ENCODE measurements at regions not wholly inside any gene's neighbourhood (a gene's known extent, or its start where the extent isn't known, plus 50 kb on each side); places are given as distances from the start of the nearest gene placed in this dataset.

- BruUV-seq (replicated peaks): no TSS peak
- no peak for ATAC-seq
- no peak overlapping the region for H3K27ac ChIP-seq (ENCODE audit: low read length)
These were observed 116.6 kb downstream of the METRNL start for GRCh38 chr17:83196024-83196365.

GRCh38 chr17:83196366-83196765, 117.0 kb downstream of the METRNL start:
- POLR2A ChIA-PET (ENCODE audit: unreplicated experiment): no interaction called here
- intact Hi-C loops (cut with micrococcal nuclease): no loop called here
- CTCF ChIA-PET: no interaction called here

More at GRCh38 chr17:83196024-83196365, 116.6 kb downstream of the METRNL start:
- H3K4me3 ChIP-seq (ENCODE audit: low read length): no peak overlapping the region
- H3K4me2 ChIP-seq (ENCODE audit: low read length): no peak overlapping the region
- TF ChIP-seq EZH2phosphoT487 (IDR thresholded peaks at IDR 0.05; ENCODE audit: borderline replicate concordance, low read length): no peak
- no peak for TF ChIP-seq EZH2 (IDR thresholded peaks at IDR 0.05; ENCODE audit: low read length, unreplicated experiment)
- TF ChIP-seq, protein P1, sequence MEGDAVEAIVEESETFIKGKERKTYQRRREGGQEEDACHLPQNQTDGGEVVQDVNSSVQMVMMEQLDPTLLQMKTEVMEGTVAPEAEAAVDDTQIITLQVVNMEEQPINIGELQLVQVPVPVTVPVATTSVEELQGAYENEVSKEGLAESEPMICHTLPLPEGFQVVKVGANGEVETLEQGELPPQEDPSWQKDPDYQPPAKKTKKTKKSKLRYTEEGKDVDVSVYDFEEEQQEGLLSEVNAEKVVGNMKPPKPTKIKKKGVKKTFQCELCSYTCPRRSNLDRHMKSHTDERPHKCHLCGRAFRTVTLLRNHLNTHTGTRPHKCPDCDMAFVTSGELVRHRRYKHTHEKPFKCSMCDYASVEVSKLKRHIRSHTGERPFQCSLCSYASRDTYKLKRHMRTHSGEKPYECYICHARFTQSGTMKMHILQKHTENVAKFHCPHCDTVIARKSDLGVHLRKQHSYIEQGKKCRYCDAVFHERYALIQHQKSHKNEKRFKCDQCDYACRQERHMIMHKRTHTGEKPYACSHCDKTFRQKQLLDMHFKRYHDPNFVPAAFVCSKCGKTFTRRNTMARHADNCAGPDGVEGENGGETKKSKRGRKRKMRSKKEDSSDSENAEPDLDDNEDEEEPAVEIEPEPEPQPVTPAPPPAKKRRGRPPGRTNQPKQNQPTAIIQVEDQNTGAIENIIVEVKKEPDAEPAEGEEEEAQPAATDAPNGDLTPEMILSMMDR (conservative IDR thresholded peaks at IDR 0.05; ENCODE audit: low read depth, low read length): no peak
- H3K27me3 ChIP-seq (ENCODE audit: low read length): no peaks in the 10 kb centered on the region
- peaks cover 26% of the 10 kb centered on the region for H3K4me1 ChIP-seq (ENCODE audit: insufficient read depth, low read length)
- no peak overlapping the region for H3K9ac ChIP-seq (ENCODE audit: low read length)
- H3K36me3 ChIP-seq (ENCODE audit: low read depth, low read length): no peaks in the 10 kb centered on the region
- no peaks in the 10 kb centered on the region for H3F3A ChIP-seq (ENCODE audit: low read length, unreplicated experiment)
- H4K20me1 ChIP-seq (ENCODE audit: low read length): no peaks in the 10 kb centered on the region
- DNase-seq: no peak
- H2AFZ ChIP-seq (ENCODE audit: low read length): no peak overlapping the region
- no peaks in the 10 kb centered on the region for H3K79me2 ChIP-seq (ENCODE audit: low read length)
- ChIA-PET POLR2A (ENCODE audit: unreplicated experiment) (no interaction called here), CTCF (no interaction called here)
- intact Hi-C loops (cut with micrococcal nuclease): no loop called here
- H3K9me3 ChIP-seq (ENCODE audit: low read length): no peaks in the 10 kb centered on the region
- no peaks in the 10 kb centered on the region for H3K9me2 ChIP-seq (replicated peaks; ENCODE audit: low read length)

DNA sequence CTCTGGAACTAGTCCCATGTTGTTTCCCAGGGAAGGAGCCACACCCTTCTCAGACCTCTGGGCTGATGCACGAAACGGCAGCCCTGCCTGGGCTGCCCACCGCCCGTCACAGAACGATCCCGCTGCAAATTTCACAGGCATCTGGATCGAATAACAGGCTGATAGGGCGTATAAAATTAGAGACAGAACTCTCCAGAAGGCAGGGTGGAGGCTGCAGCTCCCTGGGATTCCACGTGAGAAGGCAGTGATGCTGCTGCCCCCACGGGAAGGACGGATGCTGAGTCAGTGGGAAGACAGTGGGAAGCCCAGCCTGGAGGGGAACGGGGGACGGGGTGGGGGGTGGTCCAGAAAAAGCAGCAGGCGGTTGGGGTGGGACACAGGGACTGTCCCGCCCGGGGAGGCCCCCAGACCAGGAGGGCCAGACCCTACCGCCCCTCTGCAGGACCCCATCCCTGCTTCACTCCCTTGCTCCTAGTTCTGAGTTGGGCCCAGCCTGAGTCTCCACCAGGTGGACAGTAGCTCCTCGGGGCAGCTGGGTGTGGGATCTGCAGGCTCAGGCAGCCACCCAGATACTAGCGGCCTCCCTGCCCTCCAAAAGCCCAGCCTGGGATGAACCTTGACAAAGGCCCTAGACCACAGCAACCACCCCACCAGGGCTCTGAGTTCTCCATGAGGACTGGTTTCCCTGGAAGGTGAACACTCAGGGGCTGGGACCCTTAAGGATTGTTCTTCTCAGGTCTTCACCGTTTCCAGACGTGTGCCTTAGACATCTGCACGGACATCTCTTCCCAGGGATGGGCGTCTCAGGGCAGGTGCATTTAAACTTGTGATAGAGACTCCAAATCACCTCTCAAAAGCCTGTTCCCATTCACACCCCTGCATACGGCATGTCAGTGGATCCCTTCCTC, 117.8 kb downstream of the METRNL start:
- ChIA-PET CTCF (no interaction called here), POLR2A (ENCODE audit: unreplicated experiment) (no interaction called here)
- H3K9ac ChIP-seq (ENCODE audit: low read length): no peak overlapping the region
- no peak for TF ChIP-seq EZH2phosphoT487 (IDR thresholded peaks at IDR 0.05; ENCODE audit: borderline replicate concordance, low read length)
- TF ChIP-seq EZH2 (IDR thresholded peaks at IDR 0.05; ENCODE audit: low read length, unreplicated experiment): no peak
- TF ChIP-seq, protein P1 (conservative IDR thresholded peaks at IDR 0.05; ENCODE audit: low read depth, low read length): no peak
- H3K27ac ChIP-seq (ENCODE audit: low read length): no peak overlapping the region
- no peaks in the 10 kb centered on the region for H3K9me3 ChIP-seq (ENCODE audit: low read length)
- intact Hi-C loops (cut with micrococcal nuclease): no loop called here
- peaks cover 26% of the 10 kb centered on the region for H3K4me1 ChIP-seq (ENCODE audit: insufficient read depth, low read length)
- no peaks in the 10 kb centered on the region for H3K9me2 ChIP-seq (replicated peaks; ENCODE audit: low read length)
- no peak for DNase-seq
- no peaks in the 10 kb centered on the region for H4K20me1 ChIP-seq (ENCODE audit: low read length)
- ATAC-seq: no peak
- H3K4me3 ChIP-seq (ENCODE audit: low read length): no peak overlapping the region
- no peaks in the 10 kb centered on the region for H3K36me3 ChIP-seq (ENCODE audit: low read depth, low read length)
- H3K4me2 ChIP-seq (ENCODE audit: low read length): no peak overlapping the region
- H3K79me2 ChIP-seq (ENCODE audit: low read length): no peaks in the 10 kb centered on the region
- H3K27me3 ChIP-seq (ENCODE audit: low read length): no peaks in the 10 kb centered on the region
- H3F3A ChIP-seq (ENCODE audit: low read length, unreplicated experiment): no peaks in the 10 kb centered on the region
- no peak overlapping the region for H2AFZ ChIP-seq (ENCODE audit: low read length)
- BruUV-seq (replicated peaks): no TSS peak

More at GRCh38 chr17:83196366-83196765, 117.0 kb downstream of the METRNL start:
- no peak for DNase-seq
- ATAC-seq: no peak
- Histone ChIP-seq H3F3A (ENCODE audit: low read length, unreplicated experiment) (no peaks in the 10 kb centered on the region), H3K4me2 (ENCODE audit: low read length) (no peak overlapping the region), H3K27ac (ENCODE audit: low read length) (no peak overlapping the region), H2AFZ (ENCODE audit: low read length) (no peak overlapping the region), H3K9ac (ENCODE audit: low read length) (no peak overlapping the region), H3K4me1 (ENCODE audit: insufficient read depth, low read length) (peaks cover 26% of the 10 kb centered on the region), H3K79me2 (ENCODE audit: low read length) (no peaks in the 10 kb centered on the region), H3K4me3 (ENCODE audit: low read length) (no peak overlapping the region), H3K27me3 (ENCODE audit: low read length) (no peaks in the 10 kb centered on the region), H4K20me1 (ENCODE audit: low read length) (no peaks in the 10 kb centered on the region), H3K9me2 (replicated peaks; ENCODE audit: low read length) (no peaks in the 10 kb centered on the region), H3K36me3 (ENCODE audit: low read depth, low read length) (no peaks in the 10 kb centered on the region), H3K9me3 (ENCODE audit: low read length) (no peaks in the 10 kb centered on the region)
- BruUV-seq (replicated peaks): no TSS peak
- no peak for TF ChIP-seq EZH2 (IDR thresholded peaks at IDR 0.05; ENCODE audit: low read length, unreplicated experiment)
- TF ChIP-seq, protein P1 (conservative IDR thresholded peaks at IDR 0.05; ENCODE audit: low read depth, low read length): no peak

Measured in PC-3 (cell line).